HepG2 (cell line): ENCODE measurements at regions not wholly inside any gene's neighbourhood (a gene's known extent, or its start where the extent isn't known, plus 50 kb on each side); places are given as distances from the start of the nearest gene placed in this dataset.

ENCODE experiments used
- ATAC-seq: fragments of 200-7000 bp; cut with Tn5 transposase; 3 replicates; pipeline ENCODE4 v1.9.1; 2020; ENCODE audit warnings: mild to moderate bottlenecking, moderate library complexity
- BruUV-seq: library from RNA; stranded (reverse); fragments of 400-500 nt; replicated peaks from 2 replicates; lab custom pipeline; 2021; lab: Mats Ljungman, UMichigan
- CTCF ChIA-PET: fragments of 300-600 bp; formaldehyde crosslinking; extraction: SDS; loops from one replicate; lab custom pipeline; 2021; ENCODE audit warnings: low total read pairs, inconsistent platforms, low intra/inter-chr PET ratio; lab: Yijun Ruan, JAX
- POLR2A ChIA-PET: fragments of 350-600 bp; sonication (Branson Sonifier 250); formaldehyde crosslinking; loops from one replicate; lab custom pipeline; 2020; ENCODE audit warnings: antibody characterized with exemption, inconsistent platforms; lab: Yijun Ruan, JAX
- DNase-seq: peaks from one replicate; pipeline ENCODE4 v3.0.0-alpha.2; 2015; ENCODE audit warnings: low spot score
- FAIRE-seq: peaks from 3 replicates; lab custom pipeline; 2011; peaks lifted over from hg19 to GRCh38; lab: Jason Lieb, UNC
- H2AFZ ChIP-seq: one replicate; pipeline ENCODE4 v1.6.1; 2011; ENCODE audit warnings: low read length, inconsistent platforms
- H3K27ac ChIP-seq: fragments of 300-600 bp; 3 replicates; pipeline ENCODE4 v1.8.0; 2011; ENCODE audit warnings: mixed run types, mild to moderate bottlenecking, mixed read lengths, low read length, inconsistent platforms; ENCODE audit not compliant: insufficient read depth; ENCODE audit errors: extremely low read length
- H3K27me3 ChIP-seq, 2 experiments: fragments of 200-600 bp in 1 of 2; 2 replicates in 1 of 2; 3 replicates in 1 of 2; pipeline versions ENCODE4 v1.6.0 to v1.8.0; 2011; ENCODE audit warnings: low read length in 2 of 2, mild to moderate bottlenecking in 2 of 2, moderate library complexity in 2 of 2, inconsistent platforms in 1 of 2; ENCODE audit not compliant: insufficient read depth in 2 of 2, control insufficient read depth in 1 of 2
- H3K36me3 ChIP-seq, 2 experiments: fragments of 200-600 bp in 1 of 2; replicated peaks in 1 of 2; 2 replicates in 1 of 2; 3 replicates in 1 of 2; pipeline versions ENCODE4 v1.5.1 to v1.8.0; 2011; ENCODE audit warnings: low read length in 2 of 2, inconsistent platforms in 1 of 2; ENCODE audit not compliant: insufficient read depth in 2 of 2, control insufficient read depth in 1 of 2
- H3K4me1 ChIP-seq: 2 replicates; pipeline ENCODE4 v1.5.1; 2012; ENCODE audit warnings: low read length, inconsistent platforms; ENCODE audit not compliant: insufficient read depth
- H3K4me2 ChIP-seq: 2 replicates; pipeline ENCODE4 v1.6.0; 2011; ENCODE audit warnings: low read depth, low read length, inconsistent platforms
- H3K4me3 ChIP-seq, 3 experiments: fragments of 200-600 bp in 1 of 3; sonication (generic), shearing (Covaris generic) in 1 of 3; replicated peaks in 1 of 3; 2 replicates each; pipeline ENCODE4 v1.5.1; 2011 to 2016; ENCODE audit warnings: low read length in 3 of 3, inconsistent platforms in 2 of 3, low read depth in 2 of 3, mild to moderate bottlenecking in 2 of 3, control low read depth in 1 of 3, mixed read lengths in 1 of 3; ENCODE audit not compliant: insufficient read depth in 1 of 3
- H3K79me2 ChIP-seq: one replicate; pipeline ENCODE4 v1.6.1; 2011; ENCODE audit warnings: low read length, inconsistent platforms; ENCODE audit not compliant: insufficient read depth
- H3K9ac ChIP-seq: 2 replicates; pipeline ENCODE4 v1.6.0; 2011; ENCODE audit warnings: mild to moderate bottlenecking, low read depth, low read length, inconsistent platforms; ENCODE audit not compliant: insufficient read depth
- H3K9me3 ChIP-seq: 2 replicates; pipeline ENCODE4 v1.5.1; 2012; ENCODE audit warnings: mild to moderate bottlenecking, low read length
- H4K20me1 ChIP-seq: 2 replicates; pipeline ENCODE4 v1.6.0; 2011; ENCODE audit warnings: inconsistent platforms, mild to moderate bottlenecking, low read length, moderate library complexity; ENCODE audit not compliant: insufficient read depth
- ATF4 ChIP-seq, 2 experiments: fragments of 450-650 bp in 1 of 2; sonication (generic) in 1 of 2; formaldehyde crosslinking; IDR thresholded peaks; 2 replicates each; pipeline versions ENCODE4 v1.5.0 to v1.8.0; 2020 to 2022; ENCODE audit warnings: mild to moderate bottlenecking in 1 of 2, missing genetic modification reagents in 1 of 2
- DMAP1 ChIP-seq: IDR thresholded peaks from 2 replicates; pipeline ENCODE4 v1.6.1; 2016
- DNMT3B ChIP-seq: conservative IDR thresholded peaks from 2 replicates; pipeline ENCODE4 v1.6.1; 2016; ENCODE audit warnings: missing biosample characterization, control low read depth
- HDAC1 ChIP-seq: sonication (generic); formaldehyde crosslinking; IDR thresholded peaks from 2 replicates; pipeline ENCODE4 v1.5.1; 2020; ENCODE audit warnings: mild to moderate bottlenecking, missing genetic modification reagents
- KLF9 ChIP-seq: IDR thresholded peaks from 2 replicates; pipeline ENCODE4 v1.6.1; 2016; ENCODE audit warnings: low read depth
- MLX ChIP-seq: IDR thresholded peaks from 2 replicates; pipeline ENCODE4 v1.6.1; 2016
- MLXIP ChIP-seq: sonication (generic); formaldehyde crosslinking; IDR thresholded peaks from 2 replicates; pipeline ENCODE4 v1.9.0; 2021; ENCODE audit warnings: missing genetic modification reagents, borderline replicate concordance
- NONO ChIP-seq, 2 experiments: fragments of 450-650 bp in 1 of 2; sonication (generic) in 1 of 2; formaldehyde crosslinking in 1 of 2; IDR thresholded peaks in 1 of 2; conservative IDR thresholded peaks in 1 of 2; 2 replicates each; pipeline versions ENCODE4 v1.6.1 to v1.8.0; 2017 to 2022; ENCODE audit warnings: mild to moderate bottlenecking in 1 of 2, missing genetic modification reagents in 1 of 2, moderate library complexity in 1 of 2
- PBX2 ChIP-seq: IDR thresholded peaks from 2 replicates; pipeline ENCODE4 v1.6.1; 2016; ENCODE audit warnings: control low read depth
- PHB2 ChIP-seq: fragments of 450-650 bp; IDR thresholded peaks from 2 replicates; pipeline ENCODE4 v1.6.1; 2018; ENCODE audit not compliant: partially characterized antibody
- RARG ChIP-seq: sonication (generic); formaldehyde crosslinking; IDR thresholded peaks from 2 replicates; pipeline ENCODE4 v1.4.0; 2020; ENCODE audit warnings: low read depth, mild to moderate bottlenecking, missing genetic modification reagents
- RFX5 ChIP-seq: IDR thresholded peaks from 2 replicates; pipeline ENCODE4 v1.6.1; 2011; ENCODE audit warnings: low read depth, low read length, improper control_type of control experiment
- SMC3 ChIP-seq: IDR thresholded peaks from 2 replicates; pipeline ENCODE4 v1.6.1; 2011; ENCODE audit warnings: low read length, improper control_type of control experiment
- WIZ ChIP-seq: sonication (generic); formaldehyde crosslinking; IDR thresholded peaks from 2 replicates; pipeline ENCODE4 v1.5.1; 2020; ENCODE audit warnings: mild to moderate bottlenecking, missing genetic modification reagents
- ZFP1 ChIP-seq: IDR thresholded peaks from 2 replicates; pipeline ENCODE4 v1.6.1; 2016
- ZKSCAN5 ChIP-seq: sonication (generic); formaldehyde crosslinking; IDR thresholded peaks from 2 replicates; pipeline ENCODE4 v1.5.1; 2020; ENCODE audit warnings: mild to moderate bottlenecking, missing genetic modification reagents
- ZMAT5 ChIP-seq: sonication (generic); formaldehyde crosslinking; IDR thresholded peaks from 2 replicates; pipeline ENCODE4 v1.5.0; 2020; ENCODE audit warnings: mild to moderate bottlenecking, low read depth, missing genetic modification reagents, borderline replicate concordance
- ZNF230 ChIP-seq: sonication (generic); formaldehyde crosslinking; IDR thresholded peaks from 2 replicates; pipeline ENCODE4 v1.4.0; 2020; ENCODE audit warnings: mild to moderate bottlenecking, missing genetic modification reagents
- ZNF343 ChIP-seq: sonication (generic); formaldehyde crosslinking; IDR thresholded peaks from 2 replicates; pipeline ENCODE4 v1.4.0; 2020; ENCODE audit warnings: mild to moderate bottlenecking, missing genetic modification reagents
- ZNF383 ChIP-seq: sonication (generic); formaldehyde crosslinking; IDR thresholded peaks from 2 replicates; pipeline ENCODE4 v1.4.0; 2020; ENCODE audit warnings: missing genetic modification reagents, mild to moderate bottlenecking, borderline replicate concordance
- ZNF431 ChIP-seq: sonication (generic); formaldehyde crosslinking; IDR thresholded peaks from 2 replicates; pipeline ENCODE4 v1.9.0; 2022; ENCODE audit warnings: missing genetic modification reagents, low read depth, mild to moderate bottlenecking, borderline replicate concordance
- ZNF790 ChIP-seq: sonication (generic); formaldehyde crosslinking; IDR thresholded peaks from 2 replicates; pipeline ENCODE4 v1.8.0; 2022; ENCODE audit warnings: missing genetic modification reagents, mild to moderate bottlenecking, borderline replicate concordance
- WGBS: methylation state at CpG from one replicate; pipeline ENCODE4 v1.1.6; 2017; ENCODE audit warnings: low lambda C conversion rate; 5-methylcytosine and 5-hydroxymethylcytosine counted together
- in situ Hi-C: cut with HindIII; loops from 2 replicates; pipeline ENCODE4 v1.10.0; 2017; ENCODE audit warnings: low pct_unique_long_range_greater_than_20kb; ENCODE audit not compliant: extremely low pct_ligation_motif_present
- intact Hi-C: fragments of 100-400 bp; cut with micrococcal nuclease; formaldehyde crosslinking; loops from one replicate; pipeline ENCODE4 v1.10.0; 2022; ENCODE audit not compliant: unreplicated experiment

- TF ChIP-seq RARG (no peak), DNMT3B (CRISPR knock-in tag) (no peak), MLX (CRISPR knock-in tag) (no peak), KLF9 (CRISPR knock-in tag) (no peak), ZNF383 (CRISPR knock-in tag) (no peak), ZKSCAN5 (CRISPR knock-in tag) (no peak), SMC3 (no peak), NONO (IDR thresholded peaks at IDR 0.05) (no peak), NONO (CRISPR knock-in tag; conservative IDR thresholded peaks at IDR 0.05) (no peak), PHB2 (no peak)
Observed at GRCh38 chr5:27412384-27412783, 374.0 kb upstream of the CDH9 start (continued).

GRCh38 chr5:27406020-27406419, 367.6 kb upstream of the CDH9 start:
- Histone ChIP-seq H2AFZ (no peak overlapping the region), H3K27ac (no peak overlapping the region), H3K27me3 (no peaks in the 10 kb centered on the region), H3K4me2 (no peak overlapping the region), H4K20me1 (no peaks in the 10 kb centered on the region), H3K4me3 (no peak overlapping the region), H3K79me2 (no peaks in the 10 kb centered on the region), H3K36me3 (no peaks in the 10 kb centered on the region), H3K9me3 (no peaks in the 10 kb centered on the region), H3K9ac (no peak overlapping the region), H3K4me1 (no peaks in the 10 kb centered on the region)
- FAIRE-seq, result no peak
- WGBS, result 0% methylated on average over 1 of the region's 1 CpG
- no peak for DNase-seq
- in situ Hi-C loops, result no loop called here
- CTCF ChIA-PET, result no interaction called here
- intact Hi-C loops, result no loop called here
- BruUV-seq, result no TSS peak
- POLR2A ChIA-PET, result no interaction called here
- no peak for ATAC-seq
- TF ChIP-seq WIZ (CRISPR knock-in tag) (no peak), ZFP1 (CRISPR knock-in tag) (no peak), ZNF790 (CRISPR knock-in tag) (no peak), PBX2 (CRISPR knock-in tag) (no peak), MLXIP (CRISPR knock-in tag) (no peak), ZNF343 (CRISPR knock-in tag) (no peak), ATF4 (CRISPR knock-in tag; IDR thresholded peaks at IDR 0.05) (no peak), HDAC1 (no peak), ZNF230 (CRISPR knock-in tag) (no peak), ZMAT5 (CRISPR knock-in tag) (no peak), ZNF431 (CRISPR knock-in tag) (no peak), RFX5 (no peak), DMAP1 (no peak)
